Cardiac muscle cell (in vitro differentiated cells and primary cell): ENCODE measurements at regions not wholly inside any gene's neighbourhood (a gene's known extent, or its start where the extent isn't known, plus 50 kb on each side); places are given as distances from the start of the nearest gene placed in this dataset.
"Not testable (repeated sequence)": the region's sequence is repeated elsewhere in the genome, so short reads cannot be mapped to it uniquely, and the experiment has no call there.

Source experiments
- DNase-seq, 2 donors: peaks; one replicate each; pipeline versions ENCODE4 v3.0.0 to v3.0.0-alpha.2; 2010 to 2017; ENCODE audit warnings: low read depth in 1 of 2, low spot score in 1 of 2
- H3K27ac ChIP-seq: fragments of 200-600 bp; sonication (generic); 2 replicates; pipeline ENCODE4 v1.5.1; 2016
- H3K27me3 ChIP-seq: fragments of 200-600 bp; sonication (generic); 2 replicates; pipeline ENCODE4 v1.6.0; 2016; ENCODE audit warnings: control low read depth
- H3K36me3 ChIP-seq: fragments of 200-600 bp; sonication (generic); 2 replicates; pipeline ENCODE4 v1.5.1; 2016; ENCODE audit warnings: control low read depth
- H3K4me1 ChIP-seq: fragments of 200-600 bp; sonication (generic); 2 replicates; pipeline ENCODE4 v1.8.1; 2017; ENCODE audit warnings: low read depth, mild to moderate bottlenecking, mixed run types
- H3K4me3 ChIP-seq: fragments of 200-600 bp; sonication (generic); 2 replicates; pipeline ENCODE4 v1.5.1; 2016; ENCODE audit warnings: mild to moderate bottlenecking
- H3K9me3 ChIP-seq: fragments of 200-600 bp; sonication (generic); 2 replicates; pipeline ENCODE4 v1.5.1; 2017; ENCODE audit warnings: low read depth, mild to moderate bottlenecking, control low read depth
- CTCF ChIP-seq: IDR thresholded peaks from 2 replicates; pipeline ENCODE4 v1.5.1; 2012; ENCODE audit warnings: low read depth, mild to moderate bottlenecking, low read length

- not testable (repeated sequence) for H3K4me3 ChIP-seq, H3K27me3 ChIP-seq, DNase-seq, H3K4me1 ChIP-seq, H3K9me3 ChIP-seq, H3K27ac ChIP-seq, H3K36me3 ChIP-seq
Measured at GRCh38 chr7:103244865-103245264, 52.4 kb upstream of the PMPCB start.

- no peak for DNase-seq
- H3K4me1 ChIP-seq: no peaks in the 10 kb centered on the region
- no peaks in the 10 kb centered on the region for H3K9me3 ChIP-seq
- H3K27me3 ChIP-seq: no peaks in the 10 kb centered on the region
- H3K27ac ChIP-seq: no peak overlapping the region
- no peak for TF ChIP-seq CTCF
- no peaks in the 10 kb centered on the region for H3K36me3 ChIP-seq
- H3K4me3 ChIP-seq: no peak overlapping the region
Measured at GRCh38 chr7:103240806-103241205, 56.4 kb upstream of the PMPCB start.

- not testable (repeated sequence) for H3K27ac ChIP-seq, H3K4me1 ChIP-seq, H3K36me3 ChIP-seq, DNase-seq, H3K9me3 ChIP-seq, H3K4me3 ChIP-seq, H3K27me3 ChIP-seq
Measured at GRCh38 chr7:103235824-103236223, 61.4 kb upstream of the PMPCB start.

- H3K27ac ChIP-seq, H3K4me1 ChIP-seq, H3K27me3 ChIP-seq, DNase-seq, H3K4me3 ChIP-seq, H3K9me3 ChIP-seq, H3K36me3 ChIP-seq: not testable (repeated sequence)
Measured at GRCh38 chr7:103234877-103235276, 62.4 kb upstream of the PMPCB start.

- not testable (repeated sequence) for DNase-seq, H3K27ac ChIP-seq
Measured at GRCh38 chr7:103227787-103228186, 69.4 kb upstream of the PMPCB start.

GRCh38 chr7:103225798-103226197, 71.4 kb upstream of the PMPCB start:
- not testable (repeated sequence) for H3K4me3 ChIP-seq, H3K27me3 ChIP-seq, H3K4me1 ChIP-seq, DNase-seq, H3K36me3 ChIP-seq, H3K9me3 ChIP-seq, H3K27ac ChIP-seq

More at GRCh38 chr7:103227787-103228186, 69.4 kb upstream of the PMPCB start:
- H3K36me3 ChIP-seq, H3K4me1 ChIP-seq, H3K4me3 ChIP-seq, H3K27me3 ChIP-seq, H3K9me3 ChIP-seq: not testable (repeated sequence)

- H3K9me3 ChIP-seq, DNase-seq, H3K36me3 ChIP-seq, H3K27ac ChIP-seq, H3K4me3 ChIP-seq, H3K4me1 ChIP-seq, H3K27me3 ChIP-seq: not testable (repeated sequence)
Measured at GRCh38 chr7:103223065-103223464, 74.2 kb upstream of the NAPEPLD start.

- not testable (repeated sequence) for H3K27me3 ChIP-seq, H3K4me1 ChIP-seq, H3K4me3 ChIP-seq, H3K36me3 ChIP-seq, H3K9me3 ChIP-seq, H3K27ac ChIP-seq
- DNase-seq: peak in 1 of 2 donors; percentile 5
Measured at GRCh38 chr7:103211049-103211448, 62.1 kb upstream of the NAPEPLD start.

- not testable (repeated sequence) for H3K27me3 ChIP-seq, H3K4me1 ChIP-seq, H3K4me3 ChIP-seq, H3K9me3 ChIP-seq, H3K36me3 ChIP-seq, H3K27ac ChIP-seq
- DNase-seq: peak in 1 of 2 donors; percentile 24
Measured at GRCh38 chr7:103199191-103199590, 50.3 kb upstream of the NAPEPLD start.
